Endodermal cell (in vitro differentiated cells): ENCODE measurements at regions not wholly inside any gene's neighbourhood (a gene's known extent, or its start where the extent isn't known, plus 50 kb on each side); places are given as distances from the start of the nearest gene placed in this dataset.

Source experiments
- DNase-seq: peaks from one replicate; pipeline ENCODE4 v3.0.0-alpha.2; 2017
- H3K27ac ChIP-seq: 2 replicates; pipeline ENCODE4 v1.5.1; 2013; ENCODE audit warnings: mild to moderate bottlenecking, low read depth, low read length, moderate library complexity
- H3K27me3 ChIP-seq: 2 replicates; pipeline ENCODE4 v1.6.1; 2013; ENCODE audit warnings: mild to moderate bottlenecking, low read length, moderate library complexity; ENCODE audit not compliant: insufficient read depth, control insufficient read depth, poor library complexity, severe bottlenecking
- H3K36me3 ChIP-seq: 2 replicates; pipeline ENCODE4 v1.7.0; 2013; ENCODE audit warnings: mild to moderate bottlenecking, low read length, moderate library complexity; ENCODE audit not compliant: control insufficient read depth, insufficient read depth
- H3K4me1 ChIP-seq: one replicate; pipeline ENCODE4 v1.7.0; 2013; ENCODE audit warnings: low read length; ENCODE audit not compliant: control insufficient read depth, insufficient read depth
- H3K4me3 ChIP-seq: 2 replicates; pipeline ENCODE4 v1.5.1; 2013; ENCODE audit warnings: mild to moderate bottlenecking, low read length, moderate library complexity
- H3K9ac ChIP-seq: 2 replicates; pipeline ENCODE4 v1.6.1; 2013; ENCODE audit warnings: mild to moderate bottlenecking, low read length, moderate library complexity; ENCODE audit not compliant: poor library complexity, severe bottlenecking; ENCODE audit errors: extremely low read depth
- H3K9me3 ChIP-seq: 2 replicates; pipeline ENCODE4 v1.6.1; 2013; ENCODE audit warnings: mild to moderate bottlenecking, low read length, moderate library complexity; ENCODE audit not compliant: control insufficient read depth
- H3K27ac Mint-ChIP-seq: 2 replicates; pipeline ENCODE4 v1.8.0; 2020; ENCODE audit warnings: mixed read lengths
- H3K27me3 Mint-ChIP-seq: 2 replicates; pipeline ENCODE4 v1.8.0; 2021; ENCODE audit warnings: mild to moderate bottlenecking, mixed read lengths; ENCODE audit not compliant: insufficient read depth
- H3K36me3 Mint-ChIP-seq: 2 replicates; pipeline ENCODE4 v1.8.0; 2020; ENCODE audit warnings: low read depth, mixed read lengths
- H3K4me1 Mint-ChIP-seq: 2 replicates; pipeline ENCODE4 v1.8.0; 2020; ENCODE audit warnings: mixed read lengths
- H3K4me3 Mint-ChIP-seq: 2 replicates; pipeline ENCODE4 v1.8.0; 2020; ENCODE audit warnings: mild to moderate bottlenecking, moderate library complexity, mixed read lengths
- H3K9me3 Mint-ChIP-seq: 2 replicates; pipeline ENCODE4 v1.8.0; 2020; ENCODE audit warnings: mild to moderate bottlenecking, mixed read lengths
- CTCF ChIP-seq: fragments of 200-600 bp; sonication (generic); conservative IDR thresholded peaks from 2 replicates; pipeline ENCODE4 v1.5.0; 2021; ENCODE audit warnings: antibody characterized with exemption, mild to moderate bottlenecking
- WGBS, 2 experiments: methylation state at CpG; one replicate each; pipeline versions ENCODE4 v1.1.5 to v1.1.7; 2013; ENCODE audit warnings: missing lambda C conversion rate in 2 of 2, mixed read lengths in 1 of 2; ENCODE audit not compliant: insufficient coverage in 1 of 2, insufficient read length in 1 of 2; 5-methylcytosine and 5-hydroxymethylcytosine counted together

- Histone ChIP-seq H3K9me3 (no peaks in the 10 kb centered on the region), H3K27me3 (no peaks in the 10 kb centered on the region), H3K36me3 (no peaks in the 10 kb centered on the region), H3K9ac (no peak overlapping the region), H3K27ac (no peak overlapping the region), H3K4me1 (peaks cover 6% of the 10 kb centered on the region), H3K4me3 (no peak overlapping the region)
- no peak for TF ChIP-seq CTCF
- no peak overlapping the region for H3K27ac Mint-ChIP-seq
- DNase-seq = no peak
- H3K4me1 Mint-ChIP-seq = peaks cover 19% of the 10 kb centered on the region
- H3K27me3 Mint-ChIP-seq = peaks cover 1% of the 10 kb centered on the region
- 94 to 100% methylated on average over 1 to 2 of the region's 2 CpGs for WGBS, 2 experiments
- no peak overlapping the region for H3K4me3 Mint-ChIP-seq
- H3K36me3 Mint-ChIP-seq = no peaks in the 10 kb centered on the region
- H3K9me3 Mint-ChIP-seq = no peaks in the 10 kb centered on the region
Observed at GRCh38 chr5:117135851-117136250, 561.2 kb upstream of the SEMA6A start.

- H3K36me3 Mint-ChIP-seq = peaks cover 2% of the 10 kb centered on the region
- H3K4me3 Mint-ChIP-seq = no peak overlapping the region
- H3K4me3 ChIP-seq = no peak overlapping the region
- H3K9me3 Mint-ChIP-seq = peaks cover 2% of the 10 kb centered on the region
- no peak overlapping the region for H3K9ac ChIP-seq
- no peaks in the 10 kb centered on the region for H3K9me3 ChIP-seq
- no peak overlapping the region for H3K27ac ChIP-seq
- DNase-seq = no peak
- H3K27ac Mint-ChIP-seq = no peak overlapping the region
- no peak for TF ChIP-seq CTCF
- H3K4me1 Mint-ChIP-seq = peaks cover 21% of the 10 kb centered on the region
- no peaks in the 10 kb centered on the region for H3K36me3 ChIP-seq
- peaks cover 6% of the 10 kb centered on the region for H3K4me1 ChIP-seq
- no peaks in the 10 kb centered on the region for H3K27me3 Mint-ChIP-seq
- no peaks in the 10 kb centered on the region for H3K27me3 ChIP-seq
Observed at GRCh38 chr5:117133198-117133597, 558.6 kb upstream of the SEMA6A start.

- TF ChIP-seq CTCF = no peak
- no peaks in the 10 kb centered on the region for H3K9me3 ChIP-seq
- Mint-ChIP-seq H3K36me3 (peaks cover 2% of the 10 kb centered on the region), H3K9me3 (peaks cover 10% of the 10 kb centered on the region), H3K27ac (no peak overlapping the region), H3K4me1 (peaks cover 21% of the 10 kb centered on the region), H3K27me3 (no peaks in the 10 kb centered on the region), H3K4me3 (no peak overlapping the region)
- H3K4me3 ChIP-seq = no peak overlapping the region
- H3K4me1 ChIP-seq = peaks cover 6% of the 10 kb centered on the region
- DNase-seq = no peak
- H3K9ac ChIP-seq = no peak overlapping the region
- H3K36me3 ChIP-seq = no peaks in the 10 kb centered on the region
- H3K27ac ChIP-seq = no peak overlapping the region
- H3K27me3 ChIP-seq = no peaks in the 10 kb centered on the region
Observed at GRCh38 chr5:117131876-117132275, 557.3 kb upstream of the SEMA6A start.
